B cell (primary cell): ENCODE measurements at regions not wholly inside any gene's neighbourhood (a gene's known extent, or its start where the extent isn't known, plus 50 kb on each side); places are given as distances from the start of the nearest gene placed in this dataset.

Experiments
- ATAC-seq: fragments of 200-7000 bp; cut with Tn5 transposase; one replicate; pipeline ENCODE4 v1.10.0; 2021; ENCODE audit warnings: low read depth, mild to moderate bottlenecking, moderate number of reproducible peaks, moderate library complexity
- CTCF ChIA-PET: fragments of 350-600 bp; sonication (Branson Sonifier 250); formaldehyde crosslinking; loops from one replicate; lab custom pipeline; 2021; ENCODE audit warnings: antibody characterized with exemption, inconsistent platforms; lab: Charles Lee
- POLR2A ChIA-PET: fragments of 350-600 bp; sonication (Branson Sonifier 250); formaldehyde crosslinking; loops from one replicate; lab custom pipeline; 2021; ENCODE audit warnings: antibody characterized with exemption; lab: Charles Lee
- DNase-seq: peaks from one replicate; pipeline ENCODE4 v3.0.0; 2013
- H2AFZ ChIP-seq: 2 replicates; pipeline ENCODE4 v1.6.1; 2012; ENCODE audit warnings: mild to moderate bottlenecking, low read depth, low read length; ENCODE audit not compliant: insufficient read depth, poor library complexity, severe bottlenecking
- H3K27ac ChIP-seq, 2 donors: 1 replicate in 1 of 2; 2 replicates in 1 of 2; pipeline ENCODE4 v1.5.1; 2012 to 2013; ENCODE audit warnings: low read length in 2 of 2, mild to moderate bottlenecking in 2 of 2, moderate library complexity in 1 of 2
- H3K27me3 ChIP-seq, 4 experiments: fragments of 200-600 bp in 1 of 4; sonication (generic) in 1 of 4; replicated peaks in 1 of 4; 1 replicate in 2 of 4; 2 replicates in 2 of 4; pipeline versions ENCODE4 v1.6.1 to v1.7.0; 2013 to 2016; ENCODE audit warnings: low read length in 3 of 4, mild to moderate bottlenecking in 2 of 4, mixed read lengths in 1 of 4, moderate library complexity in 1 of 4; ENCODE audit not compliant: insufficient read depth in 4 of 4, control insufficient read depth in 3 of 4; ENCODE audit errors: control extremely low read depth in 1 of 4
- H3K36me3 ChIP-seq, 2 experiments: replicated peaks in 1 of 2; 1 replicate in 1 of 2; 2 replicates in 1 of 2; pipeline versions ENCODE4 v1.6.1 to v1.7.1; 2013; ENCODE audit warnings: low read length in 1 of 2; ENCODE audit not compliant: insufficient read depth in 2 of 2, control insufficient read depth in 1 of 2; ENCODE audit errors: control extremely low read depth in 1 of 2, extremely low read depth in 1 of 2
- H3K4me1 ChIP-seq, 2 donors: fragments of 200-600 bp in 1 of 2; sonication (generic) in 1 of 2; 1 replicate in 1 of 2; 2 replicates in 1 of 2; pipeline versions ENCODE4 v1.5.1 to v1.6.1; 2013 to 2017; ENCODE audit warnings: low read length in 2 of 2; ENCODE audit not compliant: control insufficient read depth in 2 of 2, insufficient read depth in 2 of 2
- H3K4me2 ChIP-seq: replicated peaks from 2 replicates; pipeline ENCODE3; 2012; ENCODE audit warnings: mild to moderate bottlenecking, low read depth, low read length; ENCODE audit not compliant: poor library complexity, severe bottlenecking
- H3K4me3 ChIP-seq, 5 experiments: fragments of 200-600 bp in 1 of 5; sonication (generic) in 1 of 5; 1 replicate in 3 of 5; 2 replicates in 2 of 5; pipeline versions ENCODE4 v1.5.1 to v1.7.0; 2011 to 2016; ENCODE audit warnings: low read length in 4 of 5, mild to moderate bottlenecking in 4 of 5, low read depth in 2 of 5, control low read depth in 1 of 5, moderate library complexity in 1 of 5; ENCODE audit not compliant: insufficient read depth in 1 of 5; ENCODE audit errors: control extremely low read depth in 1 of 5, extremely low read depth in 1 of 5
- H3K79me2 ChIP-seq: fragments of 200-600 bp; sonication (generic); one replicate; pipeline ENCODE4 v1.6.0; 2016; ENCODE audit warnings: low read length; ENCODE audit not compliant: control insufficient read depth, insufficient read depth
- H3K9ac ChIP-seq: fragments of 200-600 bp; sonication (generic); 2 replicates; pipeline ENCODE4 v1.6.1; 2017; ENCODE audit warnings: mild to moderate bottlenecking, low read length, moderate library complexity
- H3K9me3 ChIP-seq, 3 donors: one replicate each; pipeline versions ENCODE4 v1.6.1 to v1.7.1; 2013; ENCODE audit warnings: low read length in 2 of 3; ENCODE audit not compliant: control insufficient read depth in 2 of 3, insufficient read depth in 1 of 3; ENCODE audit errors: control extremely low read depth in 1 of 3
- H4K20me1 ChIP-seq: 2 replicates; pipeline ENCODE4 v1.6.0; 2012; ENCODE audit warnings: mild to moderate bottlenecking, low read length; ENCODE audit not compliant: insufficient read depth, control insufficient read depth, poor library complexity, severe bottlenecking
- H3K27ac Mint-ChIP-seq: one replicate; pipeline ENCODE4 v1.8.0; 2021; ENCODE audit warnings: mixed read lengths
- H3K27me3 Mint-ChIP-seq: one replicate; pipeline ENCODE4 v1.8.0; 2021; ENCODE audit warnings: mixed read lengths
- H3K4me1 Mint-ChIP-seq: one replicate; pipeline ENCODE4 v1.8.0; 2021; ENCODE audit warnings: mixed read lengths
- H3K4me3 Mint-ChIP-seq: one replicate; pipeline ENCODE4 v1.8.0; 2021; ENCODE audit warnings: mixed read lengths
- H3K9me3 Mint-ChIP-seq: one replicate; pipeline ENCODE4 v1.8.0; 2022; ENCODE audit warnings: mixed read lengths; ENCODE audit not compliant: insufficient read depth
- CTCF ChIP-seq: fragments of 200-600 bp; IDR thresholded peaks from one replicate; pipeline ENCODE4 v1.8.0; 2022; ENCODE audit warnings: antibody characterized with exemption, mild to moderate bottlenecking
- EZH2 ChIP-seq: IDR thresholded peaks from 2 replicates; pipeline ENCODE4 v1.6.1; 2012; ENCODE audit warnings: borderline replicate concordance, low read depth, mild to moderate bottlenecking, moderate library complexity, low read length; ENCODE audit not compliant: insufficient read depth, poor library complexity, severe bottlenecking
- intact Hi-C: fragments of 100-400 bp; cut with micrococcal nuclease; formaldehyde crosslinking; loops from one replicate; pipeline ENCODE4 v1.10.0; 2022

- Histone ChIP-seq H3K79me2 (no peaks in the 10 kb centered on the region), H2AFZ (no peak overlapping the region), H3K4me2 (no peak overlapping the region), H3K9me3 (no peaks in the 10 kb centered on the region), H3K27me3 (no peaks in the 10 kb centered on the region), H3K9ac (no peak overlapping the region), H4K20me1 (no peaks in the 10 kb centered on the region), H3K27ac (no peak overlapping the region), H3K36me3 (no peaks in the 10 kb centered on the region), H3K4me3 (no peak overlapping the region), H3K4me1 (no peaks in the 10 kb centered on the region)
- H3K27ac Mint-ChIP-seq: no peak overlapping the region
- no peaks in the 10 kb centered on the region for H3K9me3 Mint-ChIP-seq
- ChIA-PET CTCF (no interaction called here), POLR2A (no interaction called here)
- intact Hi-C loops: no loop called here
- no peak for ATAC-seq
- no peak for DNase-seq
- no peak overlapping the region for H3K4me3 Mint-ChIP-seq
- no peak for TF ChIP-seq EZH2
- no peak for TF ChIP-seq CTCF
- H3K27me3 Mint-ChIP-seq: no peaks in the 10 kb centered on the region
- H3K4me1 Mint-ChIP-seq: no peaks in the 10 kb centered on the region
These were observed 851.0 kb downstream of the DIPK2A start for GRCh38 chr3:144822671-144823070.

GRCh38 chr3:144831955-144832716, 860.5 kb downstream of the DIPK2A start:
- no peak for DNase-seq
- Mint-ChIP-seq H3K27ac (no peak overlapping the region), H3K27me3 (no peaks in the 10 kb centered on the region), H3K4me1 (no peaks in the 10 kb centered on the region), H3K4me3 (no peak overlapping the region), H3K9me3 (peaks cover 12% of the 10 kb centered on the region)
- intact Hi-C loops: no loop called here
- no peak overlapping the region for H2AFZ ChIP-seq
- H3K4me1 ChIP-seq: no peaks in the 10 kb centered on the region
- H3K4me2 ChIP-seq: no peak overlapping the region
- no peak for TF ChIP-seq CTCF
- TF ChIP-seq EZH2: no peak
- no peaks in the 10 kb centered on the region for H3K27me3 ChIP-seq
- H3K9me3 ChIP-seq: peaks cover 0 to 8% (median 7%) of the 10 kb centered on the region in 3 donors
- H3K27ac ChIP-seq: no peak overlapping the region
- no peaks in the 10 kb centered on the region for H4K20me1 ChIP-seq
- ATAC-seq: no peak
- no peaks in the 10 kb centered on the region for H3K79me2 ChIP-seq
- H3K36me3 ChIP-seq: no peaks in the 10 kb centered on the region
- ChIA-PET CTCF (no interaction called here), POLR2A (no interaction called here)
- no peak overlapping the region for H3K9ac ChIP-seq
- no peak overlapping the region for H3K4me3 ChIP-seq
